ENCODE measurements at regions not wholly inside any gene's neighbourhood (a gene's known extent, or its start where the extent isn't known, plus 50 kb on each side); places are given as distances from the start of the nearest gene placed in this dataset.

DNA sequence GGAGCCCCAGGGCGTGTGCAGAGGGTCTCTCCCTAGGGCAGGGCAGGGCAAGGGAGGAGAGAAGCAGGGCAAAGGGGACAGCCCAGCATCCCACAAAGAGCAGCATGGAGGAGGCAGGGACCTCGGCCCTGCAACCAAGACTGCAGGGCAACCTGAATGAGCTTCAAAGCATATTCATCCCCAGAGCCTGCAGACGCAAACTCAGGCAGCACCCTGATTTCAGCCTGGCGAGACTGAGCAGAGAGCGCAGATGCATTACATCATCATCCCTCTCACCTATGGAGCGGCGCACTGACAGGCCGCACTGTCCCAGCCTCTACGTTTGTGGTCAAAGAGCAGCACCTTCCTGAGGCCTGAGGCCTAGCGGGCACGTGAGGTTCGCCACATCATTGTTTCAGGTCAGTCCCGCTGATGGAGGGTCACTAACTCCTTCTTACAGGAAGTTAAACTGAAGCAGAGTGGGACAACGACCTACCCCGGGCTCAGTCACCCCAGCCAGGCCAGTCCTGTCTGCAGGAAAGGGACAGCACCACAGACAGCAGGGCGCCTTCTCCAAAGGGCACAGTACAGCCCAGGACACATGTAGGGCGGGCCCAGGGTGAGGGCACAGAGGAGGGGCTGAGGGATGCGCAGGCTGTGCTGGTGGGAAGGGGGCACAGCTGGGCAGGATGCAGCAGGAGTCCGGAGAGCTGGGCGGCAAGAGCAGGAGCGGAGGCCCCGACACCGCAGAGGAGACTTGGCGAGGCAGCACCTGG is 67.2 kb upstream of the RAB6C start:
- TF ChIP-seq, protein P1, sequence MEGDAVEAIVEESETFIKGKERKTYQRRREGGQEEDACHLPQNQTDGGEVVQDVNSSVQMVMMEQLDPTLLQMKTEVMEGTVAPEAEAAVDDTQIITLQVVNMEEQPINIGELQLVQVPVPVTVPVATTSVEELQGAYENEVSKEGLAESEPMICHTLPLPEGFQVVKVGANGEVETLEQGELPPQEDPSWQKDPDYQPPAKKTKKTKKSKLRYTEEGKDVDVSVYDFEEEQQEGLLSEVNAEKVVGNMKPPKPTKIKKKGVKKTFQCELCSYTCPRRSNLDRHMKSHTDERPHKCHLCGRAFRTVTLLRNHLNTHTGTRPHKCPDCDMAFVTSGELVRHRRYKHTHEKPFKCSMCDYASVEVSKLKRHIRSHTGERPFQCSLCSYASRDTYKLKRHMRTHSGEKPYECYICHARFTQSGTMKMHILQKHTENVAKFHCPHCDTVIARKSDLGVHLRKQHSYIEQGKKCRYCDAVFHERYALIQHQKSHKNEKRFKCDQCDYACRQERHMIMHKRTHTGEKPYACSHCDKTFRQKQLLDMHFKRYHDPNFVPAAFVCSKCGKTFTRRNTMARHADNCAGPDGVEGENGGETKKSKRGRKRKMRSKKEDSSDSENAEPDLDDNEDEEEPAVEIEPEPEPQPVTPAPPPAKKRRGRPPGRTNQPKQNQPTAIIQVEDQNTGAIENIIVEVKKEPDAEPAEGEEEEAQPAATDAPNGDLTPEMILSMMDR (IDR thresholded peaks at IDR 0.05; ENCODE audit: low read length) = no peak
- no peak for TF ChIP-seq EZH2phosphoT487 (IDR thresholded peaks at IDR 0.05; ENCODE audit: low read length)
